K562 (cell line): ENCODE measurements at regions not wholly inside any gene's neighbourhood (a gene's known extent, or its start where the extent isn't known, plus 50 kb on each side); places are given as distances from the start of the nearest gene placed in this dataset.

Source experiments
- EZH2 ChIP-seq: IDR thresholded peaks from 2 replicates; pipeline ENCODE4 v1.6.1; 2012; ENCODE audit warnings: low read depth, mild to moderate bottlenecking, inconsistent platforms, low read length, borderline replicate concordance
- GTF2F1 ChIP-seq: IDR thresholded peaks from 2 replicates; pipeline ENCODE4 v1.6.1; 2011; ENCODE audit warnings: low read depth, low read length, improper control_type of control experiment
- HDAC8 ChIP-seq: fragments of 450-650 bp; IDR thresholded peaks from 2 replicates; pipeline ENCODE4 v1.6.1; 2016; ENCODE audit warnings: mild to moderate bottlenecking, missing genetic modification characterization, moderate library complexity, missing compliant biosample characterization
- LEF1 ChIP-seq: fragments of 450-650 bp; IDR thresholded peaks from 2 replicates; pipeline ENCODE4 v1.6.1; 2016; ENCODE audit warnings: mild to moderate bottlenecking
- MIER1 ChIP-seq: fragments of 450-650 bp; IDR thresholded peaks from 2 replicates; pipeline ENCODE4 v1.6.1; 2016; ENCODE audit warnings: antibody characterized with exemption, mild to moderate bottlenecking, low read depth
- MTA3 ChIP-seq: fragments of 450-650 bp; formaldehyde crosslinking; IDR thresholded peaks from 2 replicates; pipeline ENCODE4 v1.6.1; 2017; ENCODE audit warnings: mild to moderate bottlenecking, borderline replicate concordance
- POLR2A ChIP-seq: fragments of 450-650 bp; conservative IDR thresholded peaks from 2 replicates; pipeline ENCODE4 v1.6.1; 2016
- SAFB2 ChIP-seq: fragments of 200-400 bp; formaldehyde crosslinking; IDR thresholded peaks from 2 replicates; pipeline ENCODE4 v1.6.1; 2018; ENCODE audit warnings: borderline replicate concordance, low read length, low read depth, moderate library complexity; ENCODE audit not compliant: severe bottlenecking
- TCF3 ChIP-seq: sonication (generic); formaldehyde crosslinking; IDR thresholded peaks from 2 replicates; pipeline ENCODE4 v1.4.0; 2020; ENCODE audit warnings: mild to moderate bottlenecking, missing genetic modification reagents
- TF ChIP-seq, protein P1 (sequence below), 3 experiments: IDR thresholded peaks in 2 of 3; conservative IDR thresholded peaks in 1 of 3; 2 replicates each; pipeline ENCODE4 v1.5.1; 2011 to 2012; ENCODE audit warnings: low read length in 3 of 3, mild to moderate bottlenecking in 3 of 3, control low read depth in 2 of 3, improper control_type of control experiment in 1 of 3, inconsistent platforms in 1 of 3, low read depth in 1 of 3, mixed read lengths in 1 of 3, moderate library complexity in 1 of 3; ENCODE audit not compliant: insufficient read depth in 2 of 3
- TF ChIP-seq, protein P2 (sequence below): fragments of 250-450 bp; sonication (Bioruptor Pico); IDR thresholded peaks from 2 replicates; pipeline ENCODE4 v1.5.0; 2021; ENCODE audit warnings: mild to moderate bottlenecking, borderline replicate concordance
- TF ChIP-seq, protein P3 (sequence below): sonication (generic); formaldehyde crosslinking; IDR thresholded peaks from 2 replicates; pipeline ENCODE4 v1.5.0; 2020; ENCODE audit warnings: missing genetic modification reagents
- TF ChIP-seq, protein P4 (sequence below), 2 experiments: IDR thresholded peaks in 1 of 2; conservative IDR thresholded peaks in 1 of 2; 2 replicates each; pipeline ENCODE4 v1.6.1; 2016; ENCODE audit warnings: low read depth in 2 of 2, mild to moderate bottlenecking in 1 of 2, missing compliant biosample characterization in 1 of 2, missing genetic modification characterization in 1 of 2, moderate library complexity in 1 of 2

DNA sequence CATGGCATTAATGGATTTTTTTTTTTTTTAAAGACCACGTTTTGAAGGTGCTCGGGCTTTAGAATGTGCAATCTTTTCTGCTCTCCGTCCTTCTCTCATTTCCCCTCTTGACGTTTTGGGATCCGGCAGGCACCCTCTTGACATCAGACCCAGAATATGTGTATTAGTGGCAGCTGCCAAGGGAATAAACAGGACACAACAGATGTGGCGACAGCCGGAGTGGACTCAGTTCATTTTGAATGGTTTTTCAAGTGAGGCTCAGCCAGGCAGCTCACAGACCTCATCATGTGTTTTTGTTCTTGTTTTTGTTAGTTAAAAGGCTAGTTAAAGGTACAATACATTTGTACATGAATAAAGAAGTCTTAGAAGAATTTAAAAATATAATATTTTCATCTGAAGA lies 365.0 kb upstream of the SEMA6A start:
- no peak for TF ChIP-seq TCF3 (CRISPR knock-in tag)
- no peak for TF ChIP-seq SAFB2
- no peak for TF ChIP-seq POLR2A
- no peak for TF ChIP-seq MIER1
- no peak for TF ChIP-seq EZH2
- TF ChIP-seq, protein P1, sequence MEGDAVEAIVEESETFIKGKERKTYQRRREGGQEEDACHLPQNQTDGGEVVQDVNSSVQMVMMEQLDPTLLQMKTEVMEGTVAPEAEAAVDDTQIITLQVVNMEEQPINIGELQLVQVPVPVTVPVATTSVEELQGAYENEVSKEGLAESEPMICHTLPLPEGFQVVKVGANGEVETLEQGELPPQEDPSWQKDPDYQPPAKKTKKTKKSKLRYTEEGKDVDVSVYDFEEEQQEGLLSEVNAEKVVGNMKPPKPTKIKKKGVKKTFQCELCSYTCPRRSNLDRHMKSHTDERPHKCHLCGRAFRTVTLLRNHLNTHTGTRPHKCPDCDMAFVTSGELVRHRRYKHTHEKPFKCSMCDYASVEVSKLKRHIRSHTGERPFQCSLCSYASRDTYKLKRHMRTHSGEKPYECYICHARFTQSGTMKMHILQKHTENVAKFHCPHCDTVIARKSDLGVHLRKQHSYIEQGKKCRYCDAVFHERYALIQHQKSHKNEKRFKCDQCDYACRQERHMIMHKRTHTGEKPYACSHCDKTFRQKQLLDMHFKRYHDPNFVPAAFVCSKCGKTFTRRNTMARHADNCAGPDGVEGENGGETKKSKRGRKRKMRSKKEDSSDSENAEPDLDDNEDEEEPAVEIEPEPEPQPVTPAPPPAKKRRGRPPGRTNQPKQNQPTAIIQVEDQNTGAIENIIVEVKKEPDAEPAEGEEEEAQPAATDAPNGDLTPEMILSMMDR (IDR thresholded peaks at IDR 0.05 in 2 of 3, conservative IDR thresholded peaks at IDR 0.05 in 1 of 3; ENCODE audit: insufficient read depth in 2 of 3, low read depth in 1 of 3, low read length in 3 of 3): no peak
- TF ChIP-seq GTF2F1: no peak
- TF ChIP-seq, protein P2, sequence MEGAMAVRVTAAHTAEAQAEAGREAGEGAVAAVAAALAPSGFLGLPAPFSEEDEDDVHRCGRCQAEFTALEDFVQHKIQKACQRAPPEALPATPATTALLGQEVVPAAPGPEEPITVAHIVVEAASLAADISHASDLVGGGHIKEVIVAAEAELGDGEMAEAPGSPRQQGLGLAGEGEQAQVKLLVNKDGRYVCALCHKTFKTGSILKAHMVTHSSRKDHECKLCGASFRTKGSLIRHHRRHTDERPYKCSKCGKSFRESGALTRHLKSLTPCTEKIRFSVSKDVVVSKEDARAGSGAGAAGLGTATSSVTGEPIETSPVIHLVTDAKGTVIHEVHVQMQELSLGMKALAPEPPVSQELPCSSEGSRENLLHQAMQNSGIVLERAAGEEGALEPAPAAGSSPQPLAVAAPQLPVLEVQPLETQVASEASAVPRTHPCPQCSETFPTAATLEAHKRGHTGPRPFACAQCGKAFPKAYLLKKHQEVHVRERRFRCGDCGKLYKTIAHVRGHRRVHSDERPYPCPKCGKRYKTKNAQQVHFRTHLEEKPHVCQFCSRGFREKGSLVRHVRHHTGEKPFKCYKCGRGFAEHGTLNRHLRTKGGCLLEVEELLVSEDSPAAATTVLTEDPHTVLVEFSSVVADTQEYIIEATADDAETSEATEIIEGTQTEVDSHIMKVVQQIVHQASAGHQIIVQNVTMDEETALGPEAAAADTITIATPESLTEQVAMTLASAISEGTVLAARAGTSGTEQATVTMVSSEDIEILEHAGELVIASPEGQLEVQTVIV: no peak
- TF ChIP-seq, protein P3, sequence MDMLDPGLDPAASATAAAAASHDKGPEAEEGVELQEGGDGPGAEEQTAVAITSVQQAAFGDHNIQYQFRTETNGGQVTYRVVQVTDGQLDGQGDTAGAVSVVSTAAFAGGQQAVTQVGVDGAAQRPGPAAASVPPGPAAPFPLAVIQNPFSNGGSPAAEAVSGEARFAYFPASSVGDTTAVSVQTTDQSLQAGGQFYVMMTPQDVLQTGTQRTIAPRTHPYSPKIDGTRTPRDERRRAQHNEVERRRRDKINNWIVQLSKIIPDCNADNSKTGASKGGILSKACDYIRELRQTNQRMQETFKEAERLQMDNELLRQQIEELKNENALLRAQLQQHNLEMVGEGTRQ (CRISPR knock-in tag): no peak
- TF ChIP-seq LEF1: no peak
- no peak for TF ChIP-seq MTA3
- TF ChIP-seq HDAC8 (tag): no peak
- TF ChIP-seq, protein P4, sequence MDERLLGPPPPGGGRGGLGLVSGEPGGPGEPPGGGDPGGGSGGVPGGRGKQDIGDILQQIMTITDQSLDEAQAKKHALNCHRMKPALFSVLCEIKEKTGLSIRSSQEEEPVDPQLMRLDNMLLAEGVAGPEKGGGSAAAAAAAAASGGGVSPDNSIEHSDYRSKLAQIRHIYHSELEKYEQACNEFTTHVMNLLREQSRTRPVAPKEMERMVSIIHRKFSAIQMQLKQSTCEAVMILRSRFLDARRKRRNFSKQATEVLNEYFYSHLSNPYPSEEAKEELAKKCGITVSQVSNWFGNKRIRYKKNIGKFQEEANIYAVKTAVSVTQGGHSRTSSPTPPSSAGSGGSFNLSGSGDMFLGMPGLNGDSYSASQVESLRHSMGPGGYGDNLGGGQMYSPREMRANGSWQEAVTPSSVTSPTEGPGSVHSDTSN (CRISPR knock-in tag; IDR thresholded peaks at IDR 0.05; ENCODE audit: low read depth): no peak
- TF ChIP-seq, protein P4 (tag; conservative IDR thresholded peaks at IDR 0.05; ENCODE audit: low read depth): no peak
